ENCODE measurements at regions not wholly inside any gene's neighbourhood (a gene's known extent, or its start where the extent isn't known, plus 50 kb on each side); places are given as distances from the start of the nearest gene placed in this dataset.

- no peak for TF ChIP-seq ZNF8 (CRISPR knock-in tag; IDR thresholded peaks at IDR 0.05)
- no peak for TF ChIP-seq ZFP30 (CRISPR knock-in tag; IDR thresholded peaks at IDR 0.05)
- no peak for TF ChIP-seq POU6F1 (CRISPR knock-in tag; IDR thresholded peaks at IDR 0.05; ENCODE audit: borderline replicate concordance, low read depth)
- no peak for TF ChIP-seq ZNF70 (CRISPR knock-in tag; IDR thresholded peaks at IDR 0.05)
- no peak for TF ChIP-seq BACH2 (CRISPR knock-in tag; IDR thresholded peaks at IDR 0.05; ENCODE audit: borderline replicate concordance)
- TF ChIP-seq ZFP3 (CRISPR knock-in tag; IDR thresholded peaks at IDR 0.05): no peak
- TF ChIP-seq TOX (CRISPR knock-in tag; IDR thresholded peaks at IDR 0.05; ENCODE audit: borderline replicate concordance): no peak
- TF ChIP-seq CSRNP3 (CRISPR knock-in tag; IDR thresholded peaks at IDR 0.05): no peak
- no peak for TF ChIP-seq PATZ1 (CRISPR knock-in tag; IDR thresholded peaks at IDR 0.05; ENCODE audit: borderline replicate concordance)
- no peak for TF ChIP-seq RARB (CRISPR knock-in tag; IDR thresholded peaks at IDR 0.05)
These were observed 691.6 kb downstream of the ETS1 start for GRCh38 chr11:127895776-127896175.
